Neuron (in vitro differentiated cells): ENCODE measurements at regions not wholly inside any gene's neighbourhood (a gene's known extent, or its start where the extent isn't known, plus 50 kb on each side); places are given as distances from the start of the nearest gene placed in this dataset.

Experiments
- H2AFZ ChIP-seq: one replicate; pipeline ENCODE4 v1.6.1; 2013; ENCODE audit warnings: low read depth, mild to moderate bottlenecking, inconsistent platforms, low read length, moderate library complexity
- H3K27me3 ChIP-seq: one replicate; pipeline ENCODE4 v1.6.1; 2013; ENCODE audit warnings: low read length; ENCODE audit not compliant: insufficient read depth
- H3K36me3 ChIP-seq: one replicate; pipeline ENCODE4 v1.6.1; 2013; ENCODE audit warnings: low read length; ENCODE audit not compliant: insufficient read depth
- H3K4me1 ChIP-seq: one replicate; pipeline ENCODE4 v1.6.1; 2013; ENCODE audit warnings: low read length; ENCODE audit not compliant: insufficient read depth
- H3K4me3 ChIP-seq: 2 replicates; pipeline ENCODE4 v1.5.1; 2013; ENCODE audit warnings: mild to moderate bottlenecking, low read length, moderate library complexity
- H3K9me3 ChIP-seq: one replicate; pipeline ENCODE4 v1.6.1; 2013; ENCODE audit warnings: low read length

- no peaks in the 10 kb centered on the region for H3K9me3 ChIP-seq
- no peak overlapping the region for H3K4me3 ChIP-seq
- H3K36me3 ChIP-seq = no peaks in the 10 kb centered on the region
- no peaks in the 10 kb centered on the region for H3K4me1 ChIP-seq
- no peaks in the 10 kb centered on the region for H3K27me3 ChIP-seq
- H2AFZ ChIP-seq = no peak overlapping the region
Measured at GRCh38 chr2:235366390-235366789, 127.5 kb upstream of the AGAP1 start.

DNA sequence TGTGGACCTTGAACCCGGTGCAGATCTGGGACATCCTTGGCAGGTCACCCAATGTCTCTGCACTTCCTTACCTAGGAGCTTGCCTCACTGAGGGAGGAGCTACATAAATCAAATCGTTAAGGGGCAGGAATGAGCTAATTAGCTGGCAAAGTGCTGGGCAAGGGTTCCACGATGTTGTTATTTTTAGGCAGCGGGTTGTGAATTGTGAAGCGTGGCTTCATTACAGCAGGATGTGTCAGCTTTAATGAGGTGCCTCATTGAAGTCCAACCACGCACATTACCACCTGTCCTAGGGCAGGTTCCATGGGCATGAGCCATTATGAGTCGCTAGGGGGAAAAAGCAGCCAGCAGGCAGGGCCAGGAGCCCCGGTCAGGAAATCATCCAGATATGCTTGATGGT is 127.0 kb upstream of the AGAP1 start:
- no peaks in the 10 kb centered on the region for H3K27me3 ChIP-seq
- H3K36me3 ChIP-seq = no peaks in the 10 kb centered on the region
- H3K4me3 ChIP-seq = no peak overlapping the region
- no peak overlapping the region for H2AFZ ChIP-seq
- H3K9me3 ChIP-seq = no peaks in the 10 kb centered on the region
- no peaks in the 10 kb centered on the region for H3K4me1 ChIP-seq

DNA sequence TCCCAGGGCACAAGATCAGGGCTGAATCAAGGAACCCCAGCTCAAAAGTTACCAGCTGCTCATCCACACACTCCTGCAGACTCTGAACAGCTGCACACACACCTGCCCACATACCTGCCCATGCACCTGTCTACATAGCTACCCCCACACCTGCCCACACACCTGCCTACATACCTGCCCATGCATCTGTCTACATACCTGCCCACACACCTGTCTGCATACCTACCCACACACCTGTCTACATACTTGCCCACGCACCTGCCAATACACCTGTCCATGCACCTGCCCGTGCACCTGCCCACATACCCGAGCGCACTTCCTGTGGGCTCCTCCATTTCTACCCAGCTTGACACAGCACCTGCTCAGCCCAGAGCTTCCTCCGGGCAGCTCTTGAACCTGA is 122.8 kb upstream of the AGAP1 start:
- no peak overlapping the region for H3K4me3 ChIP-seq
- H2AFZ ChIP-seq = no peak overlapping the region
- no peaks in the 10 kb centered on the region for H3K4me1 ChIP-seq
- H3K36me3 ChIP-seq = no peaks in the 10 kb centered on the region
- H3K9me3 ChIP-seq = no peaks in the 10 kb centered on the region
- H3K27me3 ChIP-seq = no peaks in the 10 kb centered on the region

- no peaks in the 10 kb centered on the region for H3K9me3 ChIP-seq
- no peaks in the 10 kb centered on the region for H3K27me3 ChIP-seq
- H3K36me3 ChIP-seq = no peaks in the 10 kb centered on the region
- H3K4me3 ChIP-seq = no peak overlapping the region
- H3K4me1 ChIP-seq = no peaks in the 10 kb centered on the region
- H2AFZ ChIP-seq = no peak overlapping the region
Measured at GRCh38 chr2:235373171-235373570, 120.7 kb upstream of the AGAP1 start.

- no peak overlapping the region for H3K4me3 ChIP-seq
Measured at GRCh38 chr2:235377176-235377575, 116.7 kb upstream of the AGAP1 start.

GRCh38 chr2:235378246-235378645 is 115.6 kb upstream of the AGAP1 start:
- Histone ChIP-seq H3K9me3 (no peaks in the 10 kb centered on the region), H2AFZ (no peak overlapping the region), H3K4me3 (no peak overlapping the region), H3K27me3 (no peaks in the 10 kb centered on the region), H3K4me1 (no peaks in the 10 kb centered on the region), H3K36me3 (no peaks in the 10 kb centered on the region)

More at GRCh38 chr2:235377176-235377575, 116.7 kb upstream of the AGAP1 start:
- Histone ChIP-seq H3K36me3 (no peaks in the 10 kb centered on the region), H3K4me1 (no peaks in the 10 kb centered on the region), H3K27me3 (no peaks in the 10 kb centered on the region), H3K9me3 (no peaks in the 10 kb centered on the region), H2AFZ (no peak overlapping the region)

- Histone ChIP-seq H2AFZ (no peak overlapping the region), H3K36me3 (no peaks in the 10 kb centered on the region), H3K9me3 (no peaks in the 10 kb centered on the region)
Measured at GRCh38 chr2:235378944-235379343, 114.9 kb upstream of the AGAP1 start.

GRCh38 chr2:235381261-235381912 is 112.5 kb upstream of the AGAP1 start:
- no peak overlapping the region for H3K4me3 ChIP-seq
- H3K4me1 ChIP-seq = peaks cover 16% of the 10 kb centered on the region
- H3K9me3 ChIP-seq = no peaks in the 10 kb centered on the region

More at GRCh38 chr2:235378944-235379343, 114.9 kb upstream of the AGAP1 start:
- H3K4me1 ChIP-seq = peaks cover under 1% of the 10 kb centered on the region
- no peak overlapping the region for H3K4me3 ChIP-seq
- H3K27me3 ChIP-seq = no peaks in the 10 kb centered on the region

GRCh38 chr2:235382179-235382578 is 111.7 kb upstream of the AGAP1 start:
- Histone ChIP-seq H2AFZ (no peak overlapping the region), H3K9me3 (no peaks in the 10 kb centered on the region), H3K27me3 (no peaks in the 10 kb centered on the region), H3K36me3 (no peaks in the 10 kb centered on the region), H3K4me3 (no peak overlapping the region), H3K4me1 (peaks cover 16% of the 10 kb centered on the region)

More at GRCh38 chr2:235381261-235381912, 112.5 kb upstream of the AGAP1 start:
- Histone ChIP-seq H3K36me3 (no peaks in the 10 kb centered on the region), H3K27me3 (no peaks in the 10 kb centered on the region), H2AFZ (no peak overlapping the region)

DNA sequence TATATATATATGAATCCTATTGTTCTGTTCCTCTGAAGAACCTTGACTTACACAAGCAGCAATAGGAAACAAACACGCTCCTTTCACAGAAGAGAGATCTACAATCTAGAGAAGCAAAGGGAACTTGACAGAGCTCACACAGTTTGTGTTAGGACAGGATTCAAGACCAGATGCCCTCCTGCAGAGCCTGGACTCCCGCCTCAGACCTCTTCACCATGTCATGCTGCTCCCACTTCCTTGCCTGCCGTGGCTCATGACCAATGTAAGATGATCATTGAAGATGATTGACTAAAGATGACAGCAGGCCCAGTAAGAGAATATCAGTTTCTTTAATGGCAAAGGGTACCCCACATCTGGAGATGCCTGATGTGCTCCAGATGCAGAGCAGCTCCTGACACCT is 111.2 kb upstream of the AGAP1 start:
- H3K27me3 ChIP-seq = no peaks in the 10 kb centered on the region
- peaks cover 16% of the 10 kb centered on the region for H3K4me1 ChIP-seq
- no peaks in the 10 kb centered on the region for H3K9me3 ChIP-seq
- no peak overlapping the region for H3K4me3 ChIP-seq
- H2AFZ ChIP-seq = no peak overlapping the region
- H3K36me3 ChIP-seq = no peaks in the 10 kb centered on the region

- Histone ChIP-seq H3K36me3 (no peaks in the 10 kb centered on the region), H3K4me3 (no peak overlapping the region), H3K27me3 (no peaks in the 10 kb centered on the region), H2AFZ (no peak overlapping the region), H3K4me1 (peaks cover 16% of the 10 kb centered on the region), H3K9me3 (no peaks in the 10 kb centered on the region)
Measured at GRCh38 chr2:235383272-235383843, 110.5 kb upstream of the AGAP1 start.

GRCh38 chr2:235384624-235385023 is 109.2 kb upstream of the AGAP1 start:
- no peaks in the 10 kb centered on the region for H3K36me3 ChIP-seq
- peak overlapping the region; percentile 73 for H2AFZ ChIP-seq
- H3K4me3 ChIP-seq = peak overlapping the region; percentile 25

DNA sequence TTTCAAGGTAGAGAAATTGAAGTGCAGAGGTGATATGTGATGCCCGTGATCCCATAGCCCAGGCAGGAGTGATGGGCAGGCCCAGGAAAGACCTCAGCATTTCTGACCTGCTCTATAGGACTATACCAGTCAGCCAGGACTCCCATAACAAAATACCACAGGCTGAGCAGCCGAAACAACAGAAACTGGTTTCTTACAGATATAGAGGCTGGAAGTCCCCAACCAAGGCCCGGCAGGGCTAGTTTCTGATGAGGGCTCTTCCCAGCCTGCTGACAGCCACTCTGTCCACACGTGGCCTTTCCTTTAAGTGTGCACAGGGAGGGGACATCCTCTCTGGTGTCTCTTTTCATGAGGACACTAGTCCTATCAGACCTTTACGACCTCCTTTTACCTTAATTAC is 104.2 kb upstream of the AGAP1 start:
- Histone ChIP-seq H3K36me3 (no peaks in the 10 kb centered on the region), H3K9me3 (no peaks in the 10 kb centered on the region), H3K27me3 (no peaks in the 10 kb centered on the region), H3K4me1 (peaks cover 10% of the 10 kb centered on the region), H3K4me3 (no peak overlapping the region), H2AFZ (no peak overlapping the region)

More at GRCh38 chr2:235384624-235385023, 109.2 kb upstream of the AGAP1 start:
- no peaks in the 10 kb centered on the region for H3K27me3 ChIP-seq
- no peaks in the 10 kb centered on the region for H3K9me3 ChIP-seq
- H3K4me1 ChIP-seq = peaks cover 16% of the 10 kb centered on the region
